HUDEP-2 (cell line): ENCODE measurements at regions not wholly inside any gene's neighbourhood (a gene's known extent, or its start where the extent isn't known, plus 50 kb on each side); places are given as distances from the start of the nearest gene placed in this dataset.

Experiments
- DNase-seq, 76 experiments: peaks; one replicate each; lab custom pipeline; 2025; ENCODE audit not compliant: unreplicated experiment in 76 of 76; lab: John Stamatoyannopoulos, UW

DNA sequence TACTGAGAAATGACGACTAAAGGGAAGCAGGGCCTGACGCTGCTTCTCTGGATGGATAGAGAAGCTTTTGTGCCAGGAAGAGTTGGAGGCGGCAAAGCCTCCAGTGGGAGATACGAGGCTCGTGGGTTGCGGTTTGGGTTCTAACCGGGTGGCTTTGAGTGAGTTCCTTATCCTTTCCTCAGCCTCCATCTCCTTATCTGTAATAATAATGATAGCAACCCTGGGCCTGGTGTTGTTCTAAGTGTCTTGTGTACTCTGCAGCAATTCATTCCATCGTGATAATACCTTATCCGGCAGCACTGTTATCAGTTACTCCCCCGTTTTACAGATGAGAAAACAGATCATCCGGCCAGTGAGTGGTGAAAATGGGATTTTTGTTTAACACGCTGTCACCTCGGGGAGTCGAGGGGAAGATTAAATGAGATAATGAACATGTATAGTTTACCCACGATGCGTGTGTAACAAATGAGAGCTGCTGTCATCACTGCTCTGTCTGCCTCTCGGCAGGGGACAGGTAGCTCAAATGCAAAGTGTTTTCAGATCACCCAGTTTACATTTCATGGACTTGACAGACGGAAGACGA is 52.0 kb upstream of the LHX1 start:
- DNase-seq: peak in 4 of 76 experiments; percentile 10 to 52 (median 17)

DNA sequence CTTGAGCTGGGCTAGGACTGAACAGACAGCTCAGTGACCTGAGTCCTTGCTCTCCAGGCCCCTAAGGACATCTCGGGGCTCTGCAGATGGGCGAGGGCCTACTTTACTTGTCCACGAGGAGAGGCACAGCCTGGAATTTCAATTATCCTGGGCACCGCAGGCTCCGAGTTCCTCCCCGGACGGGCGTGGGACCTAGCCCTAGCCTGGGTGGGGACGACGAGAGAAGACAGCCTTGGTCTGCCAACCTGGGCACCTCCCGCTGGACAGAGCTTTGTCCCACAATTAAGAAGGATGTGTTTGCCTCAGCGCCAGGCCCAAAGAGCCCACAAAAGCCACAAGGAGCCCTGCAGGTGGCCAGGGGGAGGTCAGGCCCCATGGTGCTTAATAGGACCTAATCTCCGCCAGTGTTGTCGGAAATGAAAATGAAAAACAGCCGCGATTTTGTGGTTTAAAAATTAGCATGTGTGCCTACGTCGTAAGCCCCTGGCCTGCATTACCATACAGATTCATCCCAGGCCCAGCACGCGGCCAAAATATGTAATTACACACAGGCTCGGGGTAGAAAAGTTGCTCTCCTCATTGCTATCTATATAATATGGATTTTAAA is 51.4 kb upstream of the LHX1 start:
- DNase-seq: no peak
